PC-3 (cell line): ENCODE measurements at regions not wholly inside any gene's neighbourhood (a gene's known extent, or its start where the extent isn't known, plus 50 kb on each side); places are given as distances from the start of the nearest gene placed in this dataset.

Experiments used
- CTCF ChIP-seq: fragments of 300-600 bp; sonication (generic); conservative IDR thresholded peaks from 2 replicates; pipeline ENCODE4 v1.5.1; 2017; ENCODE audit warnings: antibody characterized with exemption, low read depth, mild to moderate bottlenecking, low read length
- EZH2 ChIP-seq: fragments of 300-600 bp; sonication (generic); IDR thresholded peaks from one replicate; pipeline ENCODE4 v1.6.1; 2017; ENCODE audit warnings: antibody characterized with exemption, mild to moderate bottlenecking, low read length; ENCODE audit not compliant: unreplicated experiment
- EZH2phosphoT487 ChIP-seq: fragments of 300-600 bp; sonication (generic); IDR thresholded peaks from 2 replicates; pipeline ENCODE4 v1.6.1; 2018; ENCODE audit warnings: mild to moderate bottlenecking, antibody characterized with exemption, low read length, borderline replicate concordance

- TF ChIP-seq CTCF (no peak), EZH2 (no peak), EZH2phosphoT487 (no peak)
Observed at GRCh38 chr4:150021483-150021882, 56.8 kb upstream of the DCLK2 start.
